ENCODE measurements at regions not wholly inside any gene's neighbourhood (a gene's known extent, or its start where the extent isn't known, plus 50 kb on each side); places are given as distances from the start of the nearest gene placed in this dataset.

DNA sequence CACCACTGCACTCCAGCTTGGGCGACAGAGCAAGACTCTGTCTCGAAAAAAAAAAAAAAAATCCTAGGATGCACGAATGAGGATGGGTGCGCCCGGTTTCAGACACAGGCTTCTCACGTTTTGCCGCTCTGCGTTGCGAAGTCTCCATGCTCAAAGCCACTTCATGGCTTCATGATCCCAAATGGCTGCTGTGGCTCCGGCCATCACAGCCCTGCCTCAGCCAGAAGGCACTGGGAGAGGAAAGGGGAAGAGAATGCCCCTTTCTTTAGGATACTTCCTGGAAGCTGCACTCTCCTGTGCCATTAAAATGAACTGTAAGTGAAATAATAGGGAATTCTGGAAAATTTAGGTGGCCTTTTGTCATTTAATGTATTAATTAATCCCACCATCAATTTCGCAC lies 116.4 kb upstream of the ANO1 start:
- no peak for DNase-seq (ENCODE audit: low spot score)
- intact Hi-C loops (cut with DNase I): no loop called here

DNA sequence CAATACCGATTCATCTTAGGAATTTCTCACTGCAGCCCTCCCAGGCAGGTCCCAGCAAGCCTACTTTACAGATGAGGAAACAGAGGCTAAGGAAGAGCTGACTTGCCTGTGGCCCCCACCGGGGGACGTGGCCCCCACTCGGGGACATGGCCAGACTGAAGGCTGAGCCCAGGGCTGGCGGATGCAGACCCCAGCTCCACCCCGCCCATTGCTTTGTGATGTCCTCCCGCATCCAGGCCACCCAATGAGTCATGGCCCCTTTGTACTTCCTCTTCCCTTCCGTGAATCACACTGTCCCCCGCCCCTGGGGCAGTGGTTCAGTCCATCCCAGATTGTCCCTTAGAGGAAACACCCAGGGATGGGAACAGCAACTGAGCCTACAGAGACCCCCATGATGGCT lies 116.0 kb upstream of the ANO1 start:
- intact Hi-C loops (cut with DNase I): no loop called here
- no peak for DNase-seq (ENCODE audit: low spot score)

DNA sequence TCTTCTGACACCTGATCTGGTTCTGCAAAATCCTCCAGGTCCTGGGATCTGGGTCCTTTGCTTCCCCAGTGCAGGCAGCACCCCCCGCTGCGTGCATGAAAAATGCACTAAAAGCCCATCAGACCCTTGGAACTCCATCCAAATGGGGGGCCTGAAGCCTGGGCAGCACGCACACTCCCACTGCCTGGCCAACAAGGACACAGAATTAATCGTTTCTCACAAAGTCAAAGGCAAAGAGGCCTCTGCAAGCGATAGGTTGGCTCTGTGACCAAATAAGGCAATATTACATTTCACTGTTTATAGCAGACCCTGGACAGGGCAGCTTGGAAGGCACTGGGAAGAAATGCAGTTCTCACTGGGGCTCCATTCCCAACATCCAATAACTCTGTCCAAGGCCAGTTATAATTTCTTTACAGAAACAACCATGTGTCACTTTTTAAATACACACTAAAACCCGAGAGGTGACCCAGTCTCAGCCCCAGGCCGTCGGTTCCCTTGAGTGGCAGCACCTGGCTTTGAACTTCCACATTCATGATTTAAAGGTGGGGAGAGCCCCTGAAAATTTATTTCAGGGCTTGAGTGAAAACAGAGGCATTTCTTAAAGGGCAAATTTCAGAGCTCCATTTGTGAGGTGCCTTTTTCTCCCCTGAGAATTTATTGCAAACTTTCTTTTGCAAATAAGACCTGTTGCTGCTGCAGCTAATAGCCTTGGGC lies 114.4 kb upstream of the ANO1 start:
- intact Hi-C loops (cut with DNase I): no loop called here

DNA sequence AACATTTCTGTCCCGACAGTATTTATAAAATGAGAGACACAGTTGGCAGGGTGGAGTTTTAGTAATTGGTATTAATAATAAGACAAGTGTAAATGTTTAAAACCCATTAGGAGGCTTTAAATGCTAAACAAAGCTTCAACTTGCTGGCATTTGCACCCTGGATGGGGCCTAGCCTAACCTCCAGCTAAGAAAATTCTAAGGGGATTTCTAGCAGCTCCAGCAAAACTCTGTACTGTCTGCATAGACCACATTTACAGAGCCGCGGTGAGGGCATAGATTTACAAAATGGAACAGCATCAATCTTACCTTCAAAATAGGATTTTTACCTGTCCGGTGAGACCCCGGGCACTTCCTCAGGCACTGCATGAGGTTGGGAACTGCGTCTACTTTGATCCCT lies 113.9 kb upstream of the ANO1 start:
- DNase-seq (ENCODE audit: low spot score): no peak
- intact Hi-C loops (cut with DNase I): no loop called here

More for the DNA sequence above, 114.4 kb upstream of the ANO1 start:
- no peak for DNase-seq (ENCODE audit: low spot score)

DNA sequence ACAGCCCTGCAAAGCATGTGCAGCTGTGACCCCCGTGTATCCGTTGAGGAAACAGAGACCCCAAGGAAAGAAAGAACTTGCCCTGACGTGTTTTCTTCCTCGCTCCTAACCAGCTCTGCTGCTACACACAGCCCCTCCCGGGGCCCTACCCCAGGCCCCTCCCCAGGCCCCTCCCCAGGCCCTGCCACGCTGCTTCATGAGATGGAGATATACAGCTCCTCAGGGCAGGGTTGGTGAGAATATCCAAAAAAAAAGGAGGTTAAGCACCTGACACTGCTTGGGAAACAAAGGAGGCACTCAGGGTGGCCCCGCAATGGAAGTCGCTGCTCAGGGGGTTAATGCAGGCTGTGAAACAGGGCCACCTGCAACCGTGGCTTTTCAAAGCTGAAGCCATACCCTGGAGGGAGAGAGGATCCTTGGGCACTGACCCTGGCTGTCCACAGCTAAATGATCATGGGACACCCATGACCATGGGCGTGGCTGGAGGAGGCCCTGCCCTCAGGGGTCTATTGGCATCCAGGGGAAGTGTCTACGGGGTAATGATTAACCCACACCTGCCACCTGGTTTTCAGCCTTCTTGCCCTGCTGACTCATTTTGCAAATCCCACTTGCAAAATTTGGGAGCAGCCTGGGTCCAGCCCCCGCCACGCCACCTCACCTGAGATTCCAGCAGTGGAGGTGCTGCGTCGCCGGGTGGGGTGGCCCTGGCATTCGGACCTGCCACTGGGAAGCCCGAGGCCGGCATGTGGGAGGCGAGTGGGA lies 112.1 kb upstream of the ANO1 start:
- no peak for DNase-seq (ENCODE audit: low spot score)
- intact Hi-C loops (cut with DNase I): no loop called here

DNA sequence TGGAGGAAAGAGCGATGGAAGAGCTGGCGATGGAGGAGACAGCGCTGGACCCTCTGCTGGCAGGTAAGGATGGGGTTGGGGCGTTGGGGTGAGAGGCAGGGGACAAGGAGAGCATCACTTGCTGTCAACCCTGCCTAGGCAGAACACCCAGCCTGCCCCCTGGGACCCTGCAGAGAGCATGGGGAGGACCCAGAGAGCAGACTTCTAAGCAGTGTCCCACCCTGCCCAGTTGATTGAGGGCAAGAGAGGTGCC lies 111.6 kb upstream of the ANO1 start:
- intact Hi-C loops (cut with DNase I): no loop called here
- DNase-seq (ENCODE audit: low spot score): no peak

DNA sequence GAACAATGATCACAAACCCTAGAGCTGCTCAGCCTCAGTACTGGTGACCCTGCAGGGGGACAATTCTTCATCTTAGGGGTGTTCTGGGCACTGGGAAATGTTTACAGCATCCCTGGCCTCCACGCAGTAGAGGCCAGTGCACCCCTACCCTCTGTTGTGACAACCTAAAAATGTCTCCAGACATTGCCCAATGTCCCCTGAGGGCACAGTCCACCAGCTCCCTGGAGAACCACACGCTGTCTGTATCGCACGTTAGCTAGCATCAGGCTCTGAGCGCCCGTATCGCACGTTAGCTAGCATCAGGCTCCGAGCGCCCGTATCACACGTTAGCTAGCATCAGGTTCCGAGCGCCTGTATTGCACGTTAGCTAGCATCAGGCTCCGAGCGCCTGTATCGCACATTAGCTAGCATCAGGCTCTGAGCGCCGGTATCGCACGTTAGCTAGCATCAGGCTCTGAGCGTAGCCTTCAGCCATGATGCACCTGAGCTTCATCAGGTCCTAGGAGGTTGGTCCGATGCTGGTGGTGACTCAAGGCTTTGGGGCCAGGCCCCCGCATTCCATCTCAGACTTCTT lies 111.1 kb upstream of the ANO1 start:
- no peak for DNase-seq (ENCODE audit: low spot score)
- intact Hi-C loops (cut with DNase I): no loop called here

GRCh38 chr11:69967484-69967883 lies 110.6 kb upstream of the ANO1 start:
- intact Hi-C loops (cut with DNase I): no loop called here
- DNase-seq (ENCODE audit: low spot score): no peak

DNA sequence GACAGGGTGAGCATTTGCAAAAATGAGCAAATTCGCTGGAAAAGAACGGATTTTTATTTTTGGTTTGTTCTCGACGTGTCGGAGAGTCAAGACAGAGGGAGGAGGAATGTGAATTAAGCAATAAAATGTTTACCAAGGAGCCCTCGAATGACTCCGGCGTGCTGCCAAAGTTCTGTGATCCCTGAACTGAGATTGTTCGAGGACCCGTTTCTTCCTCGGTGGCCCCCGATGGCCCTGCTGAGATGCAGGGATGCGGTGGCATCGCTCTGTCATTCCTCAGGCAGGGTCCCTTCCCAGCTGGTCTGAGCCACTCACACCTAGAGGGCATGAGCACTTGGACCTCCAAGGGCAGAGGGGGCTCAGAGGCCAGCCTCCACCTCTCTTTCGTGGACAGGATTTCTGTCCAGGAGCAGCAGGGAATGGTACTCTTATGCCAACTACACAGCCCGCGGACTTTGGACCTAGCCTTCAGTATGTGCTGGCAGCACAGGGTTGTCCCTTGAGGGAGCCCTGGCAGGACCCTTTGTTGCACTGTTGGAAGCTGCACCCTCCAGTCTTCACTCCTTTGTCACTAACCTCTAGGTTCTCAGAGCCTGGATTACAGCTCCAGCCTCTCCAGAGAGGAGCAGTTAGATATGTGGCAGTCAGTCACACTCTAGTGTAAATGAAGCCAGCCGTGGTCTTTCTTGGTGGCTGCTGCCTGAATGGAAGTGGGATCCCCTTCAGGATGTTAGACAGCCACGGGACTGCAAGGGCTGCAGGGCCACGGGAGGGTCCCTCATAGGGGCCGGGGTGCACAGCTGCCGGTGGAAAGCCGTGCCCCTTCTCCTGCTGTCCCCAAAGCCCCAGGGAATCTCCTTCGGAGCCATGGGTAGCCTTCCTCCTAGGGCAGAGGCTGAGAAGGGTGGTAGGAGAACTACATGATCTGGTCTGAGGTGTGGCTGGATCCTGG lies 109.4 kb upstream of the ANO1 start:
- DNase-seq (ENCODE audit: low spot score): no peak
- intact Hi-C loops (cut with DNase I): no loop called here

DNA sequence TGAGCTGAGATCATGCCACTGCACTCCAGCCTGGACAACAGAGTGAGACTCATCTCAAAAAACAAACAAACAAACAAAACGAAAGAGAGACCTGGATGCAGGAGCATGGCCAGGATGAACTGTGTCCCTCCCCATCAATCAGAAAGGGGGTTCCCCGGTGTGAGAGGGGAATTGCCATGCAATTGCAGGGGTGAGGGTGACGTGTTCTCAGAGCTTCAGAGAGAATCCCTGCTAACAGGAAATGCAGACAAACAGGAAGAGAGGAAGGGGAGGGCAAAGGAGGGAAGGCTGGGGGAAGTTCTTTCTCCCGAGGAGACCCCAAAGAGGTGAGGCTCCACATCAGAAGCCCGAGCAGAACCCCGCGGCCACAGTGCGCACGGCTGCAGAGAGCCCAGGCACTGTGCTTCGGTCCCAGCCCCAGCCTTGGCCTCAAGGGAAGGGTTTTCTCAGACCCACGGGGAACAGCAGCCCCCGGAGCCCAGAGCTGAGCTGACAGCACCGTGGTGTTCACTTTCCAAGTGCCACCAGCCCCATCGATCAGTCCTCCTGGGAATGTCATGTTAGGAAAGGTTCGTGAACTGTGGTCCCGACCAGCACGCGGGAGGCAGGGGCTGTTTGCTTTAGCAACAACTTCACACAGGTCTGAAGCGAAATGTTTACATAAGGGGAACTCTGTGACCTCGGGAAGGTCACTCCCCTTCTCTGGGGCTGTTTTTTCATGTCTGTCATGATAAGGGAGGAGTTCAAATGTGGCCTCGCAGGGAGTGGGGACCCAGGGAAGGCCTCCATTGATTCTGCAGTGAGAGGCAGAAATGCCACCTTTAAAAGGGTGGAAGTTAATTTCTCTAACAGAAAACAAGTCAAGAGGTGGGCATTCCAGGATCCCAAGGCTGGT lies 108.0 kb upstream of the ANO1 start:
- DNase-seq (ENCODE audit: low spot score): no peak
- intact Hi-C loops (cut with DNase I): no loop called here

GRCh38 chr11:69970785-69971535 lies 107.2 kb upstream of the ANO1 start:
- DNase-seq (ENCODE audit: low spot score): no peak
- intact Hi-C loops (cut with DNase I): no loop called here

- intact Hi-C loops (cut with DNase I): no loop called here
- DNase-seq (ENCODE audit: low spot score): no peak
Measured at GRCh38 chr11:69971741-69972140, 106.4 kb upstream of the ANO1 start.

DNA sequence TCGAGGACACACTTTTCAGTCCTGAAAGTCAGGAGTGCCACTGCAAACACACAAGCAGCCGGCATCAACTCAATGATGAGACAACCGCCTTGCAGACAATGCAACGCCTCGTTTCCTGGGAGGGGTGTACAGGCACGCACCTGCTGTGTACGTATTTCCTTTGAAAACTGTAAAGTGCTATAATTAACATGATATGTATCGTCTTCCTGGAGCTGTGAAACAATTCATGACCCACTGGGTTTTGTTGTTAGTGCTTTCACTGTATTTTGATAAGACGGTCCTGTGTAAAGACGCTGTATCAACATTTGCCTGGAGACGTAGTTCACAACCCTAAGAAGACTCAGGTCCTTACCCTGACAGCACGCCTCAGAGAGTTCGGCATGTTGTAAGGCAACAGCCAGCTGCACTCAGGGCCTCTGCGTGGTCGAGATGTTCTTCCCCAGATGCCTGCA lies 105.7 kb upstream of the ANO1 start:
- intact Hi-C loops (cut with DNase I): no loop called here
- no peak for DNase-seq (ENCODE audit: low spot score)

GRCh38 chr11:69974528-69974927 lies 103.6 kb upstream of the ANO1 start:
- intact Hi-C loops (cut with DNase I): no loop called here
- no peak for DNase-seq (ENCODE audit: low spot score)

- no peak for DNase-seq (ENCODE audit: low spot score)
- intact Hi-C loops (cut with DNase I): no loop called here
Measured at GRCh38 chr11:69975822-69976221, 102.3 kb upstream of the ANO1 start.

- intact Hi-C loops (cut with DNase I): no loop called here
- DNase-seq (ENCODE audit: low spot score): no peak
Measured at GRCh38 chr11:69976794-69977193, 101.3 kb upstream of the ANO1 start.

DNA sequence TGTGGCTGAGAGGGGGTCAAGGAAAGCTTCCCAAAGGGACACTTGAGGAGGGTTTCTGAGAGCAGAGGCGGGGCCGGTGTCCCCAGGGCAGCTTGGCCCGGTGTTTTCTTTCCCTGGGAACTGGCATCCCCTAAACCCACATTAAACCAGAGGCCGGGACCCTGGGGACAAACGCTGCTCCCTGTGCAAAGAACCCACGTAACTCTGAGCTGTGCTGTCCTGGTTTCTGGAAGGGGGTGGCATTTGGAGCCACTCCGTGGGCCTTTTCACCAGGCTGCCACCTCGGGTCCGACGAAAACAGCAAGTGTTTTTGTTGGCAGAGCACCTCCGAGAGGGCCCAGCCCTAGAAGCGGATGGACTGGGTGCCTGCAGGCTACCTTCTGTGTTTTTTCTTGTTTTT lies 100.2 kb upstream of the ANO1 start:
- intact Hi-C loops (cut with DNase I): no loop called here
- DNase-seq (ENCODE audit: low spot score): no peak

GRCh38 chr11:69978841-69979614 lies 99.1 kb upstream of the ANO1 start:
- DNase-seq (ENCODE audit: low spot score): no peak
- intact Hi-C loops (cut with DNase I): no loop called here

Data from cardiac septum (tissue), 1 donor.